HepG2 (cell line): ENCODE measurements at regions not wholly inside any gene's neighbourhood (a gene's known extent, or its start where the extent isn't known, plus 50 kb on each side); places are given as distances from the start of the nearest gene placed in this dataset.

ENCODE experiments used
- ATAC-seq: fragments of 200-7000 bp; cut with Tn5 transposase; 3 replicates; pipeline ENCODE4 v1.9.1; 2020; ENCODE audit warnings: mild to moderate bottlenecking, moderate library complexity
- BruUV-seq: library from RNA; stranded (reverse); fragments of 400-500 nt; replicated peaks from 2 replicates; lab custom pipeline; 2021; lab: Mats Ljungman, UMichigan
- CTCF ChIA-PET: fragments of 300-600 bp; formaldehyde crosslinking; extraction: SDS; loops from one replicate; lab custom pipeline; 2021; ENCODE audit warnings: low total read pairs, inconsistent platforms, low intra/inter-chr PET ratio; lab: Yijun Ruan, JAX
- POLR2A ChIA-PET: fragments of 350-600 bp; sonication (Branson Sonifier 250); formaldehyde crosslinking; loops from one replicate; lab custom pipeline; 2020; ENCODE audit warnings: antibody characterized with exemption, inconsistent platforms; lab: Yijun Ruan, JAX
- DNase-seq: peaks from one replicate; pipeline ENCODE4 v3.0.0-alpha.2; 2015; ENCODE audit warnings: low spot score
- FAIRE-seq: peaks from 3 replicates; lab custom pipeline; 2011; peaks lifted over from hg19 to GRCh38; lab: Jason Lieb, UNC
- H2AFZ ChIP-seq: one replicate; pipeline ENCODE4 v1.6.1; 2011; ENCODE audit warnings: low read length, inconsistent platforms
- H3K27ac ChIP-seq: fragments of 300-600 bp; 3 replicates; pipeline ENCODE4 v1.8.0; 2011; ENCODE audit warnings: mixed run types, mild to moderate bottlenecking, mixed read lengths, low read length, inconsistent platforms; ENCODE audit not compliant: insufficient read depth; ENCODE audit errors: extremely low read length
- H3K27me3 ChIP-seq, 2 experiments: fragments of 200-600 bp in 1 of 2; 2 replicates in 1 of 2; 3 replicates in 1 of 2; pipeline versions ENCODE4 v1.6.0 to v1.8.0; 2011; ENCODE audit warnings: low read length in 2 of 2, mild to moderate bottlenecking in 2 of 2, moderate library complexity in 2 of 2, inconsistent platforms in 1 of 2; ENCODE audit not compliant: insufficient read depth in 2 of 2, control insufficient read depth in 1 of 2
- H3K36me3 ChIP-seq, 2 experiments: fragments of 200-600 bp in 1 of 2; replicated peaks in 1 of 2; 2 replicates in 1 of 2; 3 replicates in 1 of 2; pipeline versions ENCODE4 v1.5.1 to v1.8.0; 2011; ENCODE audit warnings: low read length in 2 of 2, inconsistent platforms in 1 of 2; ENCODE audit not compliant: insufficient read depth in 2 of 2, control insufficient read depth in 1 of 2
- H3K4me1 ChIP-seq: 2 replicates; pipeline ENCODE4 v1.5.1; 2012; ENCODE audit warnings: low read length, inconsistent platforms; ENCODE audit not compliant: insufficient read depth
- H3K4me2 ChIP-seq: 2 replicates; pipeline ENCODE4 v1.6.0; 2011; ENCODE audit warnings: low read depth, low read length, inconsistent platforms
- H3K4me3 ChIP-seq, 3 experiments: fragments of 200-600 bp in 1 of 3; sonication (generic), shearing (Covaris generic) in 1 of 3; replicated peaks in 1 of 3; 2 replicates each; pipeline ENCODE4 v1.5.1; 2011 to 2016; ENCODE audit warnings: low read length in 3 of 3, inconsistent platforms in 2 of 3, low read depth in 2 of 3, mild to moderate bottlenecking in 2 of 3, control low read depth in 1 of 3, mixed read lengths in 1 of 3; ENCODE audit not compliant: insufficient read depth in 1 of 3
- H3K79me2 ChIP-seq: one replicate; pipeline ENCODE4 v1.6.1; 2011; ENCODE audit warnings: low read length, inconsistent platforms; ENCODE audit not compliant: insufficient read depth
- H3K9ac ChIP-seq: 2 replicates; pipeline ENCODE4 v1.6.0; 2011; ENCODE audit warnings: mild to moderate bottlenecking, low read depth, low read length, inconsistent platforms; ENCODE audit not compliant: insufficient read depth
- H3K9me3 ChIP-seq: 2 replicates; pipeline ENCODE4 v1.5.1; 2012; ENCODE audit warnings: mild to moderate bottlenecking, low read length
- H4K20me1 ChIP-seq: 2 replicates; pipeline ENCODE4 v1.6.0; 2011; ENCODE audit warnings: inconsistent platforms, mild to moderate bottlenecking, low read length, moderate library complexity; ENCODE audit not compliant: insufficient read depth
- ADNP ChIP-seq: sonication (generic); formaldehyde crosslinking; IDR thresholded peaks from 2 replicates; pipeline ENCODE4 v1.4.0; 2020; ENCODE audit warnings: missing genetic modification reagents
- ELF4 ChIP-seq: sonication (generic); formaldehyde crosslinking; IDR thresholded peaks from 2 replicates; pipeline ENCODE4 v1.5.0; 2020; ENCODE audit warnings: missing genetic modification reagents, mild to moderate bottlenecking, moderate library complexity, borderline replicate concordance
- KDM5B ChIP-seq: sonication (generic); formaldehyde crosslinking; IDR thresholded peaks from 2 replicates; pipeline ENCODE4 v1.4.0; 2020; ENCODE audit warnings: missing genetic modification reagents, mild to moderate bottlenecking, borderline replicate concordance
- MTA3 ChIP-seq: sonication (generic); formaldehyde crosslinking; IDR thresholded peaks from 2 replicates; pipeline ENCODE4 v1.4.0; 2020; ENCODE audit warnings: missing genetic modification reagents
- PHF8 ChIP-seq: sonication (generic); formaldehyde crosslinking; IDR thresholded peaks from 2 replicates; pipeline ENCODE4 v1.5.0; 2020; ENCODE audit warnings: missing genetic modification reagents
- SIN3B ChIP-seq: fragments of 150-350 bp; IDR thresholded peaks from 2 replicates; pipeline ENCODE4 v1.6.1; 2014; ENCODE audit warnings: low read length
- TAF15 ChIP-seq: fragments of 200-400 bp; formaldehyde crosslinking; IDR thresholded peaks from one replicate; pipeline ENCODE4 v1.6.1; 2018; ENCODE audit warnings: mild to moderate bottlenecking, low read depth, low read length; ENCODE audit not compliant: poor library complexity, severe bottlenecking
- TOE1 ChIP-seq: sonication (generic); formaldehyde crosslinking; IDR thresholded peaks from 2 replicates; pipeline ENCODE4 v1.4.0; 2020; ENCODE audit warnings: mild to moderate bottlenecking, missing genetic modification reagents
- ZBTB8A ChIP-seq: sonication (generic); formaldehyde crosslinking; IDR thresholded peaks from 2 replicates; pipeline ENCODE4 v1.4.0; 2020; ENCODE audit warnings: mild to moderate bottlenecking, low read depth, missing genetic modification reagents, borderline replicate concordance
- ZFAT ChIP-seq: sonication (generic); formaldehyde crosslinking; conservative IDR thresholded peaks from 2 replicates; pipeline ENCODE4 v1.8.1; 2023; ENCODE audit warnings: missing genetic modification reagents, inconsistent platforms
- ZNF256 ChIP-seq: sonication (generic); formaldehyde crosslinking; conservative IDR thresholded peaks from 2 replicates; pipeline ENCODE4 v1.4.0; 2020; ENCODE audit warnings: missing genetic modification reagents
- ZNF264 ChIP-seq: sonication (generic); formaldehyde crosslinking; IDR thresholded peaks from 2 replicates; pipeline ENCODE4 v1.4.0; 2020; ENCODE audit warnings: missing genetic modification reagents
- ZNF292 ChIP-seq: sonication (generic); formaldehyde crosslinking; IDR thresholded peaks from 2 replicates; pipeline ENCODE4 v1.8.1; 2022; ENCODE audit warnings: mild to moderate bottlenecking, low read depth, missing genetic modification reagents, borderline replicate concordance
- ZNF44 ChIP-seq: sonication (generic); formaldehyde crosslinking; IDR thresholded peaks from 2 replicates; pipeline ENCODE4 v1.5.1; 2020; ENCODE audit warnings: mild to moderate bottlenecking, missing genetic modification reagents
- ZNF580 ChIP-seq: IDR thresholded peaks from 2 replicates; pipeline ENCODE4 v1.6.1; 2016; ENCODE audit warnings: low read depth, borderline replicate concordance
- ZNF646 ChIP-seq: sonication (generic); formaldehyde crosslinking; IDR thresholded peaks from 2 replicates; pipeline ENCODE4 v1.9.0; 2021; ENCODE audit warnings: mild to moderate bottlenecking, missing genetic modification reagents
- ZNF841 ChIP-seq: sonication (generic); formaldehyde crosslinking; IDR thresholded peaks from 2 replicates; pipeline ENCODE4 v1.8.1; 2023; ENCODE audit warnings: missing genetic modification reagents, borderline replicate concordance
- WGBS: methylation state at CpG from one replicate; pipeline ENCODE4 v1.1.6; 2017; ENCODE audit warnings: low lambda C conversion rate; 5-methylcytosine and 5-hydroxymethylcytosine counted together
- in situ Hi-C: cut with HindIII; loops from 2 replicates; pipeline ENCODE4 v1.10.0; 2017; ENCODE audit warnings: low pct_unique_long_range_greater_than_20kb; ENCODE audit not compliant: extremely low pct_ligation_motif_present
- intact Hi-C: fragments of 100-400 bp; cut with micrococcal nuclease; formaldehyde crosslinking; loops from one replicate; pipeline ENCODE4 v1.10.0; 2022; ENCODE audit not compliant: unreplicated experiment

DNA sequence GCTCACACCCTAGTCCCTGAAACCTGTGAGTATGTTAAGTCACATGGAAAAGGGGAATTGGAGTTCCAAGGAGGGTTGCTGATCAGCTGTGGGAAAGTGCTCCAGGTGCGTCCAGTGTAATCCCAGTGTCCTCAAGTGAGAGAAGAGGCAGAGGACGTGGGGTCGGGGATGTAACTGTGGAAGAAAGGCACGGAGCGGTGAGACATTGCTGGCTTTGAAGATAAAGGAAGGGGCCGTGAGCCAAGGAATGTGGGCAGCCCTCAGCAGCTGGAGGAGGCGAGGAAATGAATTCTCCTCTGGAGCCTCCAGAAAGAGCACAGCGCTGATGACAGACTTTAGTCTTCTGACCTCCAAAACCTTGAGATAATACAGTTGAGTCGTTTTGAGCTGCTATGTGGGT, 191.6 kb upstream of the TMEM132C start:
- Histone ChIP-seq H3K27me3 (no peaks in the 10 kb centered on the region; a peak in 1 of 5 replicates), H3K4me2 (no peak overlapping the region), H3K79me2 (no peaks in the 10 kb centered on the region), H3K4me3 (no peak overlapping the region), H3K27ac (no peak overlapping the region), H4K20me1 (no peaks in the 10 kb centered on the region), H2AFZ (no peak overlapping the region), H3K9ac (no peak overlapping the region), H3K4me1 (no peaks in the 10 kb centered on the region), H3K9me3 (no peaks in the 10 kb centered on the region), H3K36me3 (no peaks in the 10 kb centered on the region)
- intact Hi-C loops (no loop called here), in situ Hi-C loops (no loop called here)
- 36% methylated on average over 9 of the region's 9 CpGs for WGBS
- ChIA-PET CTCF (no interaction called here), POLR2A (no interaction called here)
- TF ChIP-seq ADNP (CRISPR knock-in tag) (no peak), TAF15 (no peak), MTA3 (CRISPR knock-in tag) (no peak), ELF4 (CRISPR knock-in tag) (no peak), ZNF256 (CRISPR knock-in tag) (no peak), PHF8 (CRISPR knock-in tag) (no peak), ZNF646 (CRISPR knock-in tag) (no peak), KDM5B (CRISPR knock-in tag) (no peak), ZFAT (CRISPR knock-in tag) (no peak), ZNF841 (CRISPR knock-in tag) (no peak), ZNF44 (CRISPR knock-in tag) (no peak), ZNF292 (CRISPR knock-in tag) (no peak), TOE1 (CRISPR knock-in tag) (no peak), SIN3B (no peak), ZBTB8A (CRISPR knock-in tag) (no peak), ZNF580 (CRISPR knock-in tag) (no peak), ZNF264 (no peak)
- DNase-seq = no peak
- no peak for FAIRE-seq
- ATAC-seq = no peak
- BruUV-seq = no TSS peak
